ENCODE measurements at regions not wholly inside any gene's neighbourhood (a gene's known extent, or its start where the extent isn't known, plus 50 kb on each side); places are given as distances from the start of the nearest gene placed in this dataset.

DNA sequence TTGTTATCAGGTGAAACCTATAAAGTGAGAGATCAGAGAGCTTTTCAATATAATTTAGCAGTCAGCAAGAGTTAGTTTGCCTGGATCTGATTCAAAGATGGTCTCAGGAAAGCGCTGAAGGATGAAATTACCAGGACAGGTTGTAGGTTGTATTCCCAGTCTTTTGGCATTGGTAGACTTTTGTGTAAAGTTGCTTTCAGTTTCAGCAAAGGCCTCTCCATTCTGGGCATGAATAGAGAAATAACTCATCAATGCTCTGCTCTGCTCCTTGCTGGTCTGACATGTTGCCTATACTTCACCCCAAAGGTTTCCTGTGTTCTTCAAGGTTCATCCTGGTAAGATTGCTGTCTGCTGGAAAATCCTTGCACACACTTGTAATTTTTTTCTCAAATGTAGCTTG, 714.8 kb downstream of the EPM2A start:
- no peak for DNase-seq (ENCODE audit: low read depth)

DNA sequence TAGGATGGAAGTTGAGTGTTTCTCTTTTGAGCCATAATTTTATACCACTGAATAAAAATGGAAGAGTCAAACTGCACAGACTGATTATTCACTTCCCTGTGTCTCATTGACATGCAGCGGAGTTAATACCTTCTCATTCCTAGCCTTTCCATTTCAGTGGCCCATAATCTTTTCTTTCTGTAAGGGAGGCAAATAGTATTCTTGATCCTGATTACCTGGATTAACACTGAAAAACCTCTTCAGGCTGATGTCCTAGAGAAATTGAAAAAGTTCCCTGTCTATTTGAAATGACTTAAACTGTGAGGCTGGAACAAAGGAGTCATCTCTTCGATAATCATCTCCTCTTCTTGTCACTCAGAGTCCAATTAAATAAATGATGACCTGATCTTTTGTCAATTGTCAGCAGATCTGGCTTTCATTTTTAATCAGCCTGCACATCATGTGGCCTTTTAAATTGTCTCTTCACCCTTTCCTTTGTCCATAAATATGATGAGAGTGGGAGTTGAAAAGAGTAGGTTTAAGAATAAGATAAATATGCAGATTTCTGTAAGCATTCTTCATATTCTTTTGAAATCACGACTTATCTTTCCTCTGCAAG, 713.0 kb downstream of the EPM2A start:
- DNase-seq (ENCODE audit: low read depth), result no peak

DNA sequence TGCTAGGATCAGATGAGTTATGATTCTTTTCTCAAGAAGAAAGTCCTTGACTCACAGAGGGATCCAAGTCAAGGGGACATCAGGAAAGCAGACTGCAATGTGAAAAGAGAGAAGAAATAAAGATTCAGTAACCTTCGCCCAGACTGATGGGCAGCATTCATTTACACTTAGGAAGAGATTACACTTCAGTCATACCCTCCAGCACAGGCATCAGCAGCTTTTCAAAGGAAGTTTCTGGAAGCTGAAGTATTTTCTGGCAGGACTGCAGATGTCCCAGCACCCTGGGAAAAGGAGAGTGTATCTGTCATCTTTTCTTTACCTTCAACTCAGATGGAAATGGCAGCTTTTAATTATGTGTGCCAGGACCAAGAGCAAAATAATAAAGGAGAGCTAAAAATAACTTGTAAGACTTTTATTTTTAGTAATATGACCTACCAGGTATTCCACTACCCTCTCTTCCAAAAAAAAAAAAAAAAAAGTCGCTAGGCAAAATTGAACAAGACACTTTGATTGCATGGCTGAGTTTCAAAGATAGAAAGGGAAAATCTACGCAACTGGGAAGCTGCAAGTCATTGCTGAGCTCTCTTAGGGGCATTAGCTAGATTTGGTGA, 712.1 kb downstream of the EPM2A start:
- DNase-seq (ENCODE audit: low read depth), result no peak

DNA sequence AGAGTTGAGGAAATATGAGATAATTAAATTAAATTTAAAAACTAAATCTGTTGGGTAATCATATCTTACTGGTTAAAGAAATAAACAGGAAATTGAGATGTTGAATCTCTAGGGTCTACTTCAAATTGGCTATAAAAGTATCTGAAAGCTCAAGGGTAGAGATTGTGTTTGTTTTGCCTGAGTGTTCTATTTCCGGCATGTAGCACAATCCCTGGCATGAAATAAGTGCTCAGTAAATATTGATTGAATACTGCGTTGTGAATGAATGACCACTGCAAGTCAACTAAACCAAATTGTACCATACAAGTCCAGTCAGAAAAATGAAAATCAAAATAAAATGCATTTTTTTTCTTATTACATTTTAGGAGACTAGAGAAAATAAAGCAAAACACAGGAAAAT, 709.8 kb downstream of the EPM2A start:
- no peak for DNase-seq (ENCODE audit: low read depth)

DNA sequence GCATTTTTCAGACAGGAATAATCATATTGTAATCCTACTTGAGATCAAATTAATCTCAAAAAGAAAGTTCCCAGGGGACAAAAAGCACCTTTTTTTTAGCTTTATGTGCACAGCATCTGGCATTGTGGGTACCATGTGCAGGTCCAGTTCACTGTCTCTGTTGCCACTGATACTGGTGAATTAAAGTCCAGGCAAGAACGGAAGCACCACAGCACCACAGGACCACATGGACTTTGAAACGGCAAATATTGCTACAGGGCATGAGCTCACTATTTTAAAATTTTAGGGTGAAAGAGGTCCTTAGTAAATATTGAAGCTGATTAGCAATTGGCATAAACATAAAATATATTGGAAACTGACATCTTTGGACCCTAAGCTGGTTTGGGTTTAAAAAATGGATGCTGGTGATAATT, 709.0 kb downstream of the EPM2A start:
- DNase-seq (ENCODE audit: low read depth), result no peak

DNA sequence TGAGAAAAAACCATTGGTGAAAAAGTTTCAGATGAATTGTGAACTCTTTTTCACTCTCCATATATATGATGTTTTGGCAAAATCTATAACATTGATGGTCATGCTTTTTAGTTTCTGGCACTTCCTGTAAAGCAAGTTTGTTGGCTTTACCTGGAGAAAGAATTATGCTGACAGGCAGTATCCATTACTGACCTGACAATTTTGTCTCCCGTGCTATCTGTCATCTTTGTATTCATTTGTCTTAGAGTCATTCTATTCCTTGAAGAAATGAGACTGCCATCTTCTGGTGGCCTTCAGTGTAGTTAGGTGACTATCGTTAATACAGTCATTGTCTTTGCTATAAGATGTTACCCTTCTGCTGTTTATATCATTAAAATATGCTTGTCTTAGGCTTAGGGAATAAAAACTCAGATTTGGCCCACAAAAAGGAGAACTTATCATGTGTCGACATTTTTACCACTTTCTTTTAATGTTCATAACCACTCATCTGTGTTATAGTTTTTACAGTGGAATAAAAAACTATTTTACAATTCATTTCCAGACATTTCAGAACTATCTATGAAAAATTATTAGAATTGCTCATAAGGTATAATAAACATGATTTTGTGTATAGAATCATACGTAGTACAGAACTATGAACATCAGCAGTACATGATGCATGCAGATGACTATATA, 707.0 kb downstream of the EPM2A start:
- no peak for DNase-seq (ENCODE audit: low read depth)

DNA sequence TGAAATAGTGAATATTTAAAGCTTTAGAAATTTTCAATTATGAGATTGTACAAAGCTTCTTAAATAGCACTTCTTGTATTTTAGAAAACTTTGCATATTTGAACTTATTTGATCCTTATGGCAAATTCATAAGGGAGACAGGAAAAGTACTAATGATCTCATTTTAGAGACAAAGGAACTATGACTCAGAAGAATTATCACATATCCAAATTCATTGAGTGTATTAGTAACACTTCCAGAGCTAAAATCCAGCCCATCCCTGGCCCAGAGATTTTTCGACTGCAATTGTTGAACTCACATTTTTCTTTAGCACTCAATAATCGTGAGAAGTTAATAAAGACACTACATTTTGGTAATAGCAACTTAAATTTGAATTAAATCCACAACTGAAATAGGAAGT, 704.3 kb downstream of the EPM2A start:
- no peak for DNase-seq (ENCODE audit: low read depth)

DNA sequence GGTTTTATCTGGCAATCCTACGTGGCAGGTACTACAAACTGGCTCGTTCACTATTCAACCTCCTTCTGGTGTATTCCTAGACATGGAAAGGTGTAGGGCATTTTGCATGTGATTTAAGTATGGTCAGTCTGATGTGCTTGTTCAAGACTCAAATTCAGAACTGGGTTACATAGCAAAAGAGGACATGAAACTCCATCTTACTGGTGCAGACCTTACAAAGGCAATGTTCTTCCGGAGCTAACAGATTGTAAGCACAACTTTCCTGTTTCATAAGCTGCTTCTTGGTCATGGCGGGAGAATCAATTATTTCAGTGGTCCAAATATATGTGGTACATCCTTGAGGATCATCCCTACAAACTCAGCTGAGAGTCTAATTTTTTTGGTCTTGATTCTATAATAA, 703.4 kb downstream of the EPM2A start:
- no peak for DNase-seq (ENCODE audit: low read depth)

DNA sequence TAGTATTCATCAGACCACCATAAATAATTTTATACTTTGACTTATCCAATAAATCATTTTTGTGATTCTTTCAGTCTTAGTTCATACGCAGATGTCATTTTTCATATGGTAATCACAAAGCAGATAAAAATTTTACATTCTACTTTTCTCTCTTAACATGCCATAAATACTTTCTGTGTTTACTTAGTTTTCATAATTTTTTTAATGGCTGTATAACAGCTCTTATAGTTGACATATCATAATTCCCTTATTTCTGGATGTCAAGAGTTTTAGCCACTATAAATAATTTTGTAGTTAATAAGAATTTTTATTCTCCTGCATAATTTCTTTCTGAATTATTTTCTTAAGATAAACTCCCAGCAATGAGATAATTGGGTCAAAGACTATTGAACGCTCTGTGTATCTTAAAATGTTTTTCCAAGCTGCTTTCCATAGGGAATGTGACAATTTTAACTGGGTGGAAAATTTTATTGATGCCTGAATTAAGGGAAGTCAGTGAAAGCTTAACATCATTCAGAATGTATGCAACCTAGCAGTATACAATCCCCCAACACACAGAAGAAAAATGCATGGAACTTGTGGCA, 702.7 kb downstream of the EPM2A start:
- DNase-seq (ENCODE audit: low read depth), result no peak

DNA sequence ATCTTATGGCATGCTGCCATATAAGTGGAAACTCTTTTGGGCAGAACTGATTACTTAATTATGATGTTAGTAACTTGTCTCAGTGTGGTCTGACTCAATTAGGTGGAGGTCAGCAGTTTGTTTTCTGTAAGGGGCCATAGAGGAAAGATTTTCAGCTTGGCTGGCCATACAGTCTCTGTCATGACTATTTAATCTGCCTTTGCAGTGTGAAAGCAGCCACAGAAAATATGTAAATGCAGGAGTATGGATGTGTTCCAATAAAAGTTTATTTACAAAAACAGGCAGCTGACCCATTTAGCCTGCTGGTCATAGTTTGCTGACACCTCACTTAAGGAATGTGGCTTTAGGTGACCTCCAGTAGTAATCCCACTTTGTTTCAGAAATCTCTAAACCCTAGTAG, 700.7 kb downstream of the EPM2A start:
- DNase-seq (ENCODE audit: low read depth), result no peak

DNA sequence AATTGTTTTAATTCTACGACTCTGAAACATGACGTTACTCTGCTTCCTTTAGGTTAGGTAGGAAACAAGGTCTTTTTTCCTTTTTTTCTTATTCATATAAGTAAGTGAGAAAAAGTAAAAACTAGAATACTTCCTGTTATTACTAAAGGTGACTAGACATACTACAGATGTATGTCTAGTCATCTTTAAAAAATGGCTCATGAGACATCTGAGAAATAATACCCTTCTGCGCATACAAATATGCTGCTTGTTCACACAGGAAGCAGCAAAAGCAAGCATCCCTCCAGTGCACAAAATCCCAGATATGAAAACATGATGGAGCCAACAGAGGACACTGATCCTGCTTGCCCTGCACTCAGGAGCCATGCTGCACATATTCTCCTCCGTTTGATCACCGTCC, 699.1 kb downstream of the EPM2A start:
- no peak for DNase-seq (ENCODE audit: low read depth)

DNA sequence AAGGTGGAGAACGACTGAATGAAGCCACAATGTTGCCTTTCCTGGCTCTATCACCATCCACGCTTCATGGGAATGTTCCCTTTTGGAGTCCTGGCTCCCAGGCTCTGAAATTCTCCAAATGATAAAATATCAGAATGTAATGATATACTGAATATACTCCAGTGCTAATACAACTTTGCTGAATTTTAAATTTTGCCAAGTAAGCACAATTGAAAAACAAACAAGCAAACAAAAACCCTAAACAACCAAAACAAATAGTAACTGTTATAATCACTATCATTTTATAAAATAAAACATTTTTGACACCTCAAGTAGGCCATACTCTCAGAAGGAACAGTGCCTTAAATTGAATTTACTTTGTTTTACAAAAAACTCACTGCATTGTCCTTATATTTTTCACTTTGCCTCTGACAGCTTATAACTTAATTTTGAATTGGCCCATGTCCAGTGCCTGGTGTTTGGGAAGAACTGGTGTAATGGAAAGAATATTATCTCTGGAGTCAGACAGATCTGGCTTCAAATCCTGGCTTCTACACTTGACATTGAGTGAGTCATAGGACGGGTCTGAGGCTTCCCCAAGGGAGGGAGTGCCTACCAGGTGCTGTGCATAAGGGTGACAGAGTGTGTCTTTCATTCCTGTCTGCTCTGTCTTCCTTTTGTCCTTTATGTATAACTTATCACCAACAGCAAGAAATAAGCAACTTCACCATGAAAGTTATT, 698.3 kb downstream of the EPM2A start:
- DNase-seq (ENCODE audit: low read depth), result no peak

DNA sequence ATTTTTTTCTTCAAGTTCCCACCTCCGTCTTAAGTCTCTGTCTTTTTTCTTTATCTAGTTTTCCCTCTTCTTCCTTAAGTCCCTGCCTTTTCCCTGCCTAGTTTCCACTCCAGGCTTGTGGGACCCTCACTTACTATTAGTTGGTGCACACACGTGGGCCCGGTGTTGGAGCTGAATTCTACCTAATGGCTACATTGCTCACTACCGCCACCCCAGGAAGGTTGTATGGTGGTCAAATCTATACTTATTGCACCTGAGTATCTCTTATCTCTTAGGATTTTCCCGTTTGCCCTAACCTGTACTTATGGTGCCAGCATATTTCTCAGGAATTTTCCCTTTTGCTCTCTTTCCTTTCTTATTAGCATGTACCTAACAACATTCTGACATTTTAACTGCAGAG, 692.8 kb downstream of the EPM2A start:
- DNase-seq (ENCODE audit: low read depth), result no peak

DNA sequence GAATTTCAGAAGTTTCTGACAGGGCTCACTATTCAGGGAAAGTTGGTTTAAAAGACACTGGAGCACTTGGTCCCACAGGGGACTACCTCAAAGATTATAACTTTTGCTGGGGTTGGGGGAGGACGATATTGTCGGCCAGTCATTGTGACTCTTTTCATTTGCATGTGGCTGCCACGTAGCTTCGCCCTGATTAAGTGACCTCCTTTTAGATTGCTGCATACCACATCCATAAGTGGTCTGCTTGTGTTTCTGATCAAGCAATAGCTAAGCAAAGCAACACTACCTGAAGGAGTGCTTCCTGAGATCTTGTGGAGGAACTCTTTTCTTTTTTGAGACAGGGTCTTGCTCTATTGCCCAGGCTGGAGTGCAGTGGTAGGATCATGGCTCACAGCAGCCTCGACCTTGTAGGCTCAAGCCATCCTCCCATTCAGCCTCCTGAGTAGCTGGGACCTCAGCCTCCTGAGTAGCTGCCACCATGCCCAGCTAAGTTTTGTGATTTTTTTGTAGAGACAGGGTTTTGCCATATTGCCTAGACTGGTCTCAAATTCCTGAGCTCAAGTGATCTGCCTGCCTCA, 691.3 kb downstream of the EPM2A start:
- DNase-seq (ENCODE audit: low read depth), result no peak

DNA sequence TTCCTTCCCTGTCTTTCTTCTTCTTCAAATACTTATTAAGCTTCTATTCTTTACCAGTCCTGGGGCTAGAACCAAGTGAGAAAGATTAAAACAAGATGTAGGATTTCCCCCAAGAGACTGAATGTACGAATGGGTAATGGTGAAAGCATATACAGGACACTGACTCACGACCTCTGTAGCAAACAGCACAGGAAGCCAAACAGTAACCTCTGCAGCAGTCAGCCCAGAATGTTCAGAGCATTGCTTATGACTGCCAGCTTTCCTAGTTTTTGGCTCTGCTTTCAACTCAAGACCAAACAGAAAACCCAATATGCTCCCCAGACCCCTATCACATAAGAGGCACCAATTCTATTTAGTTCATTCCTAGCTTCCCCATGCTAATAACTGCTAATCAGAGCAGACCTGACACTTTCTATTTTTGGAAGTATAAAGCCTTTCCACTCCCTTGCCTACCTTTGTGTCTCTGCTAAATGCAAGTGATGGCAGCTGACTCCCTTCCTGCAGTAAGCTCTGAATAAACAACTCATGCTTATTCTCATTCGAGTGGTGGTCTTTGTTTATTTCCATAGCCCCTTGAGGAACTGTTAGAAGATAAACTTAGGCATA, 690.6 kb downstream of the EPM2A start:
- DNase-seq (ENCODE audit: low read depth), result no peak

DNA sequence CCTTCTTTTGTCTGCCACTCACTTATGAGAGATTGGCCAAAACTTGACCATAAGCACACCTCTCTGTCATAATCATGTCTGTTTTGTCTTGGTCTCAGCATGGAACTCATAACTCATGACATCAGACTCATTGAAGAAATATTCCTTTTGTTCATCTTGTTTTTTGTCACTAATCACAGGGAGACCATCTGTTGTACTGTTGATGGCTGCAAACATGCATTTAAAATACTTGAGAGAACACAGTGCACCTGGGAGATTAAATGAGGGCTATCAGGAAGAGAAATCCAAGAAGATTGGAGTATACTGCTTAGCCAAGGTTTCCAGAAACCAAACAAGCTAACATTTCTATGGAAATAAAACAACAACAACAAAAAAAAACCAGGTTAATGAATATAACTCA, 689.7 kb downstream of the EPM2A start:
- DNase-seq (ENCODE audit: low read depth), result no peak

DNA sequence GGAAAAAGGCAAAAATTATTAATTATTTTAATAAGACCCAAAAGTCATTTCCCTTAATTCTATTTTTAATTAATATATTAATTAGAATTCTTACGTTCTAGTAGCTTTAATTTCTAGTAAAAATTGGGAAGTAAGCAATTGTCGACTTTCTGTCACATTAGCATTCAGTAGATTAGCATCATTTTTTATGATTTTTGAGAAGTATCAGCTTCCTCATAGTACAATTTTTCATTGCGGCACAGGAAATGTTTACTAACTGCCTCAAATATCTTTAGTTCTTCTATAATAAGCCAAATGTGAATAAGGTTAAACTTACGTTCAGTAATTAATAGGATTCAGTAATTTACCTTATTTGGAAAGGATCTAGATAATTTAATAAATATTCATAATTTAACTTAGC, 687.4 kb downstream of the EPM2A start:
- DNase-seq (ENCODE audit: low read depth), result no peak

DNA sequence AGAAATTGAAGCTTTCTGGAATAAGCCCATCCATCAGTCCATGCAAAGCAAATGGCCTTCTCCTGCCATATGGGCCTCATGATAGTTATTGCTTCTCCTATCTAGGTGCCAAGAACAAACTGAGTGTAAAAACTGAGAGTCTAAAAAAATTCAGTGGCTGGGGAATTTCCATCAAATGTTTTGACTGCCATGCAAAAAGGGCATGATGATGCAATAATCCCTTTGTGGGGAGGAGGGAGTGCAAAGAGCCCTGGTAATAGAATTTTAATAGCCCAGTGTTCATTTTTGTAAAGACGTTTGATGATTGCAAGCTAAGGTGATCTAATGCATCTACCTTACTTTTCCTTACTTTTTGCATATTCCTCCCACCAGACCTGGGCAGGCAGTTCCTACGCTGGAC, 683.7 kb downstream of the EPM2A start:
- no peak for DNase-seq (ENCODE audit: low read depth)

DNA sequence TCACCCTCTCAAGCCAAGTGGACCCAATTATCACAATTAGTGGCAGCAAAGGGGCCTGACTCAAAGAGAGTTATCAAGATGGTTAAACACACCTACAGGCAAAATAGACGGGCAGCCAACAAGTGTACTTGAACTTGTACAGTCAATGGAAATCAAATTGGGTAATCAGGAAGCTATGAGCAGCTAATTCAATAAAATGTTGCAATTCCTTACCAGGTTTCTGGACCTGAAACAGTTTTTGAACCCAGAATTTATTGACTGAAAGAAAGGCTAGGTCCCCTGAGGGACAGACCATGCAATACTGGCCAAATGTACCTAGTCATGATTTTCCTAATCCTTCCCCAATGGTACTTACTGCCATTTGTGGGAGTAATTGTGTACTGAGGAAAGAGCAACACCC, 679.8 kb downstream of the EPM2A start:
- no peak for DNase-seq (ENCODE audit: low read depth)

DNA sequence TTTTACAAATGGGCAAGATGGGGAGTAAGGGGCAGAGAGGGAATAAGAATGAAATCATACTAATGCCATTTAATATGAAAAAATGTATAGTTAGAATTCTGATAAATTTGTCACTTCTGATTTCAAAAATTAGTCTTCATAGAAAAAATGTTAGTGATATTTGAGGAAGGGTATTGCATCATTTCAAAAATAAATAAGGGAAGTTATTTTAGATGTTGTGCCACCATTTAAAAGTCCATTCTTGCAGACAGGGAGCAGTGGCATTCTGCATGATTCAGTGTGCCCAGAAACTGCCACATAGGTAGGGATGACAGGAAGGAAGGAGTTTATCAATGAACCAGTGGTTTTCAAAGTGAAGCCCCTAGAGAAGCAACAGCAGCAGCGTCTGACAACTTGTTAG, 674.6 kb downstream of the EPM2A start:
- no peak for DNase-seq (ENCODE audit: low read depth)

DNA sequence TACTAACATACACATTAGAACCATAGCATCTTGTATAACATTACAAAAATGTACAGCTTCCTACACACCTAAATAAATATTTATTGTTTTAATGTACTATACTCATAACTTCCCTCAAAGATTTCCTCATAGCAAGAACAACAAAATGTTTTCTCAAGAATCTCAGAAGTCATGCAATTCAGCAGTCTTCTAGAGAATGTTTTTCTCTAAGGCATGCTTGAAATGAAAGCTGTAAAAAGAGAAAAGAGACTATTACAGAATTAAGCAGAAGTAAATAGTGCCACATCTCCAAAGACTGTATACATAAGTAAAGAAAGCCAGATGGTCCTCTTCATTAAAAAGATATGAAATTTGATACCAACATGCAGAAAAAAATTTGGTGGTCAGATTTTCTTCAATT, 672.2 kb downstream of the EPM2A start:
- DNase-seq (ENCODE audit: low read depth), result no peak

DNA sequence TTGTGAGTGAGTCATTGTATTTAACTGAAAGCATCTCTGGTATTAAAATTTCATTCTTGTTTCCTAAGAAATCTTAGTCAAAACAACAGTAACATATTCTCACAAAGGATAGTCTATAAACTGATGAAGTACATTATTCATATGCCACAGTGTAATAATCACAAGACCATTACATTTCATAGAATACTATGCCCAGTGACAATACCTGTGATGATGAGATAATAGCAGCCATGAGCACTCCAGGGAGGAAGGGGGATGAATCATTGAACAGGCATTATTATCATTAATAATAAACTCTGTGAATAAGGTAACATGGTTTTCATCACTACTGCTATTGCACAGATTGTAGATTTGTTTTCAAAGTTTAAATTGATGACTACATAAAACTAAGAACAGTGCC, 667.9 kb downstream of the EPM2A start:
- no peak for DNase-seq (ENCODE audit: low read depth)

Measured in stimulated activated CD8-positive, alpha-beta memory T cell treated with anti-CD3 and anti-CD28 coated beads, Interleukin-12 subunit alpha, Interleukin-12 subunit beta, amount 100 ng/mL, for 4 hours (primary cell).